ENCODE measurements at regions not wholly inside any gene's neighbourhood (a gene's known extent, or its start where the extent isn't known, plus 50 kb on each side); places are given as distances from the start of the nearest gene placed in this dataset.
"Not testable (repeated sequence)": the region's sequence is repeated elsewhere in the genome, so short reads cannot be mapped to it uniquely, and the experiment has no call there.

GRCh38 chr3:176155012-176155411 is 1042.3 kb downstream of the TBL1XR1 start:
- DNase-seq: no peak

DNA sequence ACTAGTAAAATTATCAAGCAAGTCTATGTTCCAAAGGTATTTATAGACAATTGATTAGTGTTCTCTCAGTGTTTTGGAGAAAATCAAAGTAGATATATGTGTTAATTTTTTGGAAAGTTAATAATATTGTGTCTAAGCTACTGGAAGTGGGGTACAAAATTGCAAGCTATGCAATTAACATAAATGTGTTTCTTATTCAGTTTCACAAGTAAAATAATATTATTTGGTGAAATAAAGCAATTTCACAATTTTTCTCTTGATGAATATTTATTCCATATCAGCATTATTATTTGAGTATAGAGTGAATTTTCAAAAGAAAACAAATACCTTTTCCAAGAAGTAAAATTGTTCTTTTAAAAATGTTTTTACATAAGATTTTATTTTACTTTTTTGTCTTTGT is 1047.7 kb downstream of the TBL1XR1 start:
- no peak for DNase-seq

- no peak for DNase-seq
Measured at GRCh38 chr3:176147251-176147650, 1050.0 kb downstream of the TBL1XR1 start.

DNA sequence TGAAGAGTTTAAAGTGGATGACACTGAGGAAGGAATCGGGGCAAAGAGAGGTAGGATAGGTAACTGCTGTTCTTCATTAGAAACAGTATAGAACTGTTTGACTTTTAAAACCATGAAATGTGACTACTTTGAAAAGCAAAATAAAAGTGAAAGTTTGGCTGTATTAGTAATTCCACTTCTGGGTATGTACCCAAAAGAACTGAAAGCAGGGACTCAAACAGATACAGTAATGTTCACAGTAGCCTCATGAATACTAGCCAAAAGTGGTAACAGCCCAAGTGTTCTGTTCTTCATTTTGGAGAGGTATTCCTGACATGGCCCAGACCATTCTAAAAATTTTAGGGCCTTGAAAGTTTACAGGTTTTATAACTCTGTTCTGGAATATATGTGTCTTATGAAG is 1055.4 kb downstream of the TBL1XR1 start:
- no peak for DNase-seq

- DNase-seq: no peak
Measured at GRCh38 chr3:176120507-176120906, 1076.8 kb downstream of the TBL1XR1 start.

DNA sequence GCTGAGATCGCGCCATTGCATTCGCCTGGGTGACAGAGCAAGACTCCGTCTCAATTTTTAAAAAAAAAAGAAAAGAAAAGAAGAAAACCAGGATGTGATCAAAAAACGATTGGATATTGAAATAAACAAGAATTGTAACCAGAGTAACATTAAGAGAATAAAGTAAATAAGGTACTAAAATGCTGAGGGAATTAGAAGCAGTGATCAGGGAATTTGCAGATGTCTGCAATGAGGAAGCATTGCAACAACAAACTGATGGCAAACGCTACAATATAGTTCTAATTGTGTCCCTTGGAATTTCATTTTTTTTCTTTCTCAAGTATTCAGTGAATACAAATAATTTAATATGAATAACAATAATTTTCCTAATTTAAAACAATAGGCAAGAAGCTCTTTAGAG is 1077.5 kb downstream of the TBL1XR1 start:
- no peak for DNase-seq

DNA sequence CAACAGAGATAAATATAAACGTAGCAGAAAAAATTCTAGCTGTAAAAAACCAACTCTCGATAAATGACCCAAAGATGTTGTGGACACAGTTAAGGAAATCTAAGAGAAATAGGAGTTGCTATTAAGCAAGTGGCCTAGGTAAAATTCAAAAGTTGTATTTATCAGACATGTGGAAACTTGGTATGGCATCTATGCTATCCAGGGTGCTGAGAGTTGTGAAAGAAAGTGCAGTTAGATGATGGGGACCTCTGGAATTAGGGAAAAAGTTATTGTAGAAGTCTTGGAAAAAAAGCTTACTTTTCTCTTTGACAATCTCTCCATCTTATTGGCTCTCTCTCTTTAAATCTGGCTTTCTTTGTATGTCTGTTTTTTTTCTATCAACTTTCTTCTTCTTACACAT is 1090.9 kb downstream of the TBL1XR1 start:
- DNase-seq: no peak

GRCh38 chr3:176097027-176097426 is 1100.3 kb downstream of the TBL1XR1 start:
- no peak for DNase-seq

GRCh38 chr3:176093892-176094291 is 1103.4 kb downstream of the TBL1XR1 start:
- DNase-seq: not testable (repeated sequence)

- no peak for DNase-seq
Measured at GRCh38 chr3:176090727-176091126, 1106.6 kb downstream of the TBL1XR1 start.

DNA sequence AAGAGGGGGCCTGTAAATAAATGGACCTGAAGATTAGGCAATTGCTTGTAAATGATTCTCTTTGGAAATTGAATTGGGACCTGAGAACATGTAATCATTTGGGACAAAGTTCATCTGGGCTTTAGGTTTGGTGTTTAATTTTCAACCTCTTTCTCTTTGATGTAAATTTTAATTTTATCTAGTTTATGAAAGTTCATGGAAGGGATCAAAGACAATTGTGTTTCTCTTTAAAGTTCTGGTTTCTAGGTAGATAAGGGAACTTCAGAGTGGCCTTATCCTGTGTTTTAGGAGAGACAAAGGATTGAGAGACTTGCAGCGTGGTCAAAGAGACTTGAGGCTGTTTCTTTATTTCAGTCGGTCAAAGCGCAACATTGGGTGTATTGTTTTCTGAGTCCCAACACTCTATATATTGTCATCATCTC is 1108.3 kb downstream of the TBL1XR1 start:
- DNase-seq: no peak

DNA sequence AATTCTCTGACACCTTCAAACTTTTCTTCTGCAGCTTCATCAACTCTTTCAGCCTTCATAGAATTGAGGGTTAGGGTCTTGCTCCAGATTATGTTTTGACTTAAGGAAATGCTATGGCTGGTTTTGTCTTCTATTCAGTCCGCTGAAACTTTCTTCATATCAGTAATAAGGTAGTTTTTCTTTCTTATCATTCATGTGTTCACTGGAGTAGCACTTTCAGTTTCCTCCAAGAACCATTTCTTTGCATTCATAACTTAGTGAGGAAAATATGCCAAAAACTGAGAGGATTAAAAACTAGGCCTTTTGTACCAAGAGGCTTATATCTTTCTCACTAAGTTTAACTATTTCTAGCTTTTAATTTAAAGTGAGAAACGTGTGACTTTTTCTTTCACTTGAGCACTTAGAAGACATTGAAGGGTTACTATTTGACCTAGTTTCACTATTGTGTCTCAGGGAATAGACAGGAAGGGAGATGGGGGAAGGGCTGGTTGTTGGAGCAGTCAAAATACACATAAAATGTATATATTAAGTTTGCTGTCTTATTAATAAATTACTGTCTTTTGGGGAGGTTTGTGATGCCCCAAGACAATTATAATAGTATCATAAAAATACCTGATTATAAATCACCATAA is 1110.1 kb downstream of the TBL1XR1 start:
- DNase-seq: no peak

- no peak for DNase-seq
Measured at GRCh38 chr3:176079785-176080184, 1117.5 kb downstream of the TBL1XR1 start.

DNA sequence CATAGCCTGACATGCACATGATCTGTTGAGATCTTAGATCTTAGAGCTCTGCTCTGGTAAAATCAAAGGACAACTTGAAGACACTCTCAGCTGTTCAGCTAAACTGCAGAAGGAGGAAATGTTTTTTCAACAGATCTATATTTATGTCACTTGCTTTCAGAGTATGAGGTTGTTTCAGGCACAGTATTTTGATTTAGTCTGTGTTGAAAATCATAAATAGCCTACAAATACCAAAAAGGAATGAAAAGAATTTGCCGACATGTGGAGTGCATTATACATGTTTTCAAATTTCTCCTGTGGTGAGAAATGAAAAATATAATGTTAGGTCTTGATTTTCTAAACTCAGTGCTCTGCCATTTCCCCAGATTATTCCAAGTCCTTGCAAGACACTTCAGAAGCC is 1118.4 kb downstream of the TBL1XR1 start:
- no peak for DNase-seq

DNA sequence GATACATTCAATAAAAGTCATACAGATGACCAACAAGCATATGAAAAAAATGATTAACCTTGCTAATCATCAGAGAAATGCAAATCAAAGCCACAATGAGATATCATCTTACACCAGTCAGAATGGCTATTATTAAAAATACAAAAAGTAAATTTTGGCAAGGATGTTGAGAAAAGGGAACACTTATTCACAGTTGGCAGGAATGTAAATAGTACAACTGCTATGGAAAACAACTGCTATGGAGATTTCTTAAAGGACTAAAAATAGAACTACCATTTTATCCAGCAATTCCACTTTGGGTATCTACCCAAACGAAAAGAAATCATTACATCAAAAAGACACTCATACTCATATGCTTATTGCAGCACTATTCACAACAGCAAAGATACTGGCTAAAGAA is 1121.8 kb downstream of the TBL1XR1 start:
- no peak for DNase-seq

DNA sequence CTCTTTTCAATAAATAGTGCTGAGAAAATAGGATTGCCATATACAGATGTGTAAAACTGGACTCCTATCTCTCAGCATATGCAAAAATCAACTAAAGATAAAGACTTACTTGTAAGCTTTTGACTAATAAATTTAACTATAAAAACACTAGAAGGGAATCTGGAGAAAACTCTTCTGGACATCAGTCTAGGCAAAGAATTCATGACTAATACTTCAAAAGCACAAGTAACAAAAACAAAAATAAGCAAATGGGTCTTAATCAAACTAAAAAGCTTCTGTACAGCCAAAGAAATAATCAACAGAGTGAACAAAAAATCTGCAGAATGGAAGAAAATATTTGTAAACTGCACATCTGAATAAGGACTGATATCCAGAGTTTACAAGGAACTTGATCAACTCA is 1122.2 kb downstream of the TBL1XR1 start:
- no peak for DNase-seq

GRCh38 chr3:176074096-176074495 is 1123.2 kb downstream of the TBL1XR1 start:
- no peak for DNase-seq

DNA sequence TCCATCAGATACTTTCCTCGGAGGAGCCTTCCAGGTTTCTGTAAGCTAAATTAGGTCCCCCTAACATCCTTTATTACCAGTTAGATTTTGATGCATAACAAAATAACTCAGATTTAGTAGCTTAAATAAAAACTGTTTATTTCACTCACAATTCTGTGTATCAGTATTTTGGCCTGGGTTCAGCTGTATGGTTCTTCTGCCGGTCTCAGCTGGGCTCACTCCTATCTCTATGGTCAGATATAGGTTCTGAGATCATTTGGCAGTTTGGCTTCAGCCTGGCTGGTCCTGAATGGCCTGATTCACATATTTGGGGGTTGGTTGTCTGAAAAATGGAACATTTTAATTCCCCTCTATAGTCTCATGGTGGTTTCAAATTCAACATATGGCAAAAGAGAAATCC is 1125.3 kb downstream of the TBL1XR1 start:
- no peak for DNase-seq

DNA sequence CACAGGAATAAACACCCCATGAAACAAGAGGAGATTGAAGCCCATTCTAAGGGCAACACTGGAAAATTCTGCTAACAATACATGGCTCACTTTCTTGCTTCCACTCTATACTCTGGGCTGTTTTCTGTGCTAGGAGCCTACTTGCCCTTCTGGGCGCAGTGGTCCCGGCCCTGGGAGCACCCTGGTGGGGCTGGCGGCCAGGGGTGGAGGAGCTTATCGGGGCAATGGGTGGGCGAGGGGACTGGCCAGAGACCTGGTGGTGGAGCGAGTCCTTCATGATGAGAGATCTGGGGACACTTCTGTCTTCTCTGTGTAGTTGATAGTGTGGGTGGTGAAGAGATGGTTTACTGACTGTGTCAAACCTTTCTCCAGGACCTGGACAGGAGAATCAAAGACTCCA is 1128.5 kb downstream of the TBL1XR1 start:
- no peak for DNase-seq

DNA sequence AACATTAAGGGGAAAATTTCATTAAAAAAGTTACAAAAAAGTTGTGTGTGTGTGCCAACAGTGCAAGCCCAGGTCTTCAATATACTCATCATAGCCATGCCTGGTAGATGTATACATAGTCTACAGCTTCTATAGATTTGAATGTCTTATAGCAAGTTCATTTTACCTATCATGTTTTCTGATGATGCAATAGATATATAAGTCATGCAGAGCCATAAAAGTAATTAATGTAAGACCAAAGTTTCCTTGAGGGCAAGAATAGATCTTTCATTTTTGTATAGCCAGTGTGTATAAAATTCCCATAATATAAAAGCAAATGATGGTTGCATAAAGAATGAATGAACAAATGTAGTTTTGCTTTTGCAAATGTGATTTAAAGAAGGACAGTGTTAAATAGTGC is 1138.4 kb downstream of the TBL1XR1 start:
- no peak for DNase-seq

DNA sequence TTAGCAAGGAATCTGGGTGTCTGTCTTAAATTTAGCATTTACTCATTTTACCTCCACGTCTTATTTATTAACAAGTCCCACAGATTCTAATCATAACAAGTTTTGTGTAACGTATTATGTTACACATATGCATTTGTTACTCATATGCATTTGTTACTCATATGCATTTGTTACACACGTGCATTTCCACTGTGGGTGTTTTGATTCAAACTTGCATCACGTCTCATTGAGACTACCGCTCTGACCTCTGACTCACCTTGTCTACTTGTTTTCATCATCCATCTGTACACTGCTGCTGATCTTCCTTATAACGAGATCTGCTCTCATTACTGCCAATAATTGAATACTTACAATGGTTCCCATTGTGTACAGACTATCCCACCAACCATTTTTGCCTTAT is 1141.4 kb downstream of the TBL1XR1 start:
- no peak for DNase-seq

- no peak for DNase-seq
Measured at GRCh38 chr3:176051766-176052165, 1145.5 kb downstream of the TBL1XR1 start.

DNA sequence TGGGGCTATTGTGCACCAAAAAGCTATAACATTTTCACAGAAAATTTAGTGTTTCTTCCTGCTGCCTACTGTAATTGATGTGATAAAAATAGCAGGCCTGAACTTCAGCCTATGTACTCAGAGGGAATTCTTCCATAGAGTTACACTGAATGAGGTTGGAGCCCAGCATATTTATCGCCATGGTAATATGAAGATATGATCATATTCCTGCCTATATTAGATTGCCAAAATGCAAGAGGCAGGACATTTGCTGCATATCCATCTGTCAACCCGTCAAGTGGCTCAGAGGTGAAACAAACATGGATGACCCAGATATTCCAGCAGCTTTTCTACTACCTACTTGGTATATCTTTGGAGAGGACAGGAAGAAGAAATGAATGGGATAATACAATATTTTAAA is 1150.6 kb downstream of the TBL1XR1 start:
- no peak for DNase-seq

- DNase-seq: no peak
Measured at GRCh38 chr3:176041812-176042211, 1155.5 kb downstream of the TBL1XR1 start.

DNA sequence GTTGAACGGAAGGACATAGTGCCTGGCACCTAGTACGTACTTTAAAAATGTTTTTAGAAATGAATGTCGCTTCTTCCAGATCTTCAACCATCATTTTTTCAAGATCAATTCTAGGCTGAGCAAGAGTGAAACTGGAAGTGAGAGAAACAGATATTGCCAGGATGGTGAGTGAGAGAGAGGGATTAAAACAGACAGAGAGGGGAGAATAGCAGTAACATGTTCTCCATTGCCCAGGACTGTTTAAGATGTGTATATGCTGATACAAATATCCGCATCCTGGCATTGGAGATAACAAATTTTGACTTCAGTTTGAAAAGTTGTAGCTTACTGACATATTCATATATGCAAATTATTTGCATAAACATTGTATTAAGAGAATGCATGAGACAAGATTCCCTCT is 1156.1 kb downstream of the TBL1XR1 start:
- no peak for DNase-seq

DNA sequence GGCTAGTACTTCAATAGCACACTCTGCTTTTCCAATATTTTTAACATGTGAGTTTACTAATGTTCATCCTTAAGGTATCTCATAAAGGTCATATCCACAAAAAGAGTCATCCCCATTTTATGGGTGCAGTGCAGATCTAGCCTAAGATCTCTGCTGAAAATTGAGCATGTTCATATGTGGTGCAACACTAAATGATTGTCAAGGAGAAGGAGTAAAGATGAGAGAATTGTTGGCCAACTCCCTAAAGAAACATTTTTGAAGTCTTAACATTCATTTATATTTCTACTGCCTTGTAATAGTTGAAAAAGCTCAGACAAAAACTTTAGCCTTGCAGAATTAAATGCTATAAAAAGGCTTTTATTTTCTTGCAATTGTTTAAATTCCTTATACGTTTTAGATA is 1159.6 kb downstream of the TBL1XR1 start:
- no peak for DNase-seq
